GM19452 (cell line): ENCODE measurements at regions not wholly inside any gene's neighbourhood (a gene's known extent, or its start where the extent isn't known, plus 50 kb on each side); places are given as distances from the start of the nearest gene placed in this dataset.

ENCODE experiments used
- ATAC-seq: cut with Tn5 transposase; IDR thresholded peaks from one replicate; pipeline ENCODE4 v1.9.1; 2021; ENCODE audit not compliant: unreplicated experiment

DNA sequence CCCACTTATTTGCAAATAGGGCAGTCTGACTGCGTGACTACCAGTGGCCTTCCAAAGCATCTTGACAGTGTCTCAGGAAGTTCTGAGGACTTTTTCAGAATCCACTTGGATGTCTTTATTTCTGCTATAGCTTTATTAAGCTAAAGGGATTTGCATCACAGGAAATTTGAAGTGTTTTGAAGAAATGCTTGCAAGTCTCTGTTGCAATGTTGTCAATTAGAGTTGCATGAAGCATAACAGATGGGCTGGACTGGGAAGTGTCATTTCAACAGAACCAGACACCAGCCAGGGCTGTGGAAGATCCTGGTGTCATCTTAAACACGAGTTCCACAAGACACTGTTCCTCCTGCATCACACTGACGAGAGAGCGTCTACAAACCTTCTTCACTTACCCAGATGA is 224.5 kb downstream of the EN1 start:
- ATAC-seq = no peak

DNA sequence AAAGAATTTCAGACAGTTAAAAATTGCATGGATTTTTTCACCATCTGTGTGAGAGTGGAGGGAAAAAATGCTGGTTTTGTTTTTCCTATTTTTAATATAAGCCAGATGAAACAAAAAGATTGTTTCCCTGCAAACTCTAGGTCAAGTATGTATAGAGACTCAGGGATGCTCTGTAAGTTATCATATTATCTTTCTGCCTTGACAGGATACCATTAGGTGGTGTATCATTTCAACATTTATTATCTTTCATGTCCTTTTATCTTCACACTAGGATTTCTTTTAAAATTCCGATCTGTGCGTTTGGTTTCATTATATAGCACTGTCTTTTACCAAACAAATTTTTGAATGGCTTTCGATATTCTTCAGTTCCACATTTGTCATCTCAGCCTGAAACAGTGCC is 225.3 kb downstream of the EN1 start:
- ATAC-seq = no peak

DNA sequence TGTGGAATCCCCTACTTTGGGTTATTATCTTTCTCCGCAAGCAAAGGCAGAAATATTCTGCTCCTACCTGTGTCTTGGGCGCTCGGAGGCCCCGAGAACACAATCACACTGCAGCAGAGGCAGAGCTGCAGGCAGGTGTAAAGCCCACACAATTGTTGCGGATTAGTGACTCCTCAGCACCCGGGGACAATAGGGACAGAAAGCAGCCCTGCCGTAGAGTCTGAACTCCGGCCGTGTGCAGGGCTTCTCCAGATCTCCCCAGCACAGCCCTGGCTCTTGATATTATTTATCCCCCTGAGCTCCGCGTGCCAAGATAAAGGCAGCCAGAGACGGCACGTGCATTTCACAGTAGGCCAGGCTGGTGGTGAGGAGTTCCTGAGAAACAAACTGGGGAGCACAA is 229.2 kb downstream of the EN1 start:
- ATAC-seq = no peak

DNA sequence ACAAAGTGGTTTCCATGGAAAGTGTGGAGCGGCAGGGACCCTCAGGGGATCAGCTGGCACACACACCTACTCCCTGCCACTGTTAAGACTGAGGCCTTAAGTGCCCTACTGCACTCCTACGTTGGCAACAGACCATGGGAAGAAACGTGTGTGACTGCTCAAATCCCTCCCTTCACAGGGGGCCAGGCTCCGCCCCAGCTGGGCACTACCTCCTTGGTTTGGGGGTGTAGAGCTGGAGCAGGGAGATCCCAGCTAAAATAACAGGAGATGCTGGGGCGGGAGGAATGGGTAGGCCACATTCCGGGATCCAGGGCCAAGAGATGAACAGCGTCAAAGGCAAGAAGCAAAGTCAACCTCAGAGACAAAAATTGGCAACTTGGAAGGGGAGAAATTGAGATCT is 231.0 kb downstream of the EN1 start:
- no peak for ATAC-seq

DNA sequence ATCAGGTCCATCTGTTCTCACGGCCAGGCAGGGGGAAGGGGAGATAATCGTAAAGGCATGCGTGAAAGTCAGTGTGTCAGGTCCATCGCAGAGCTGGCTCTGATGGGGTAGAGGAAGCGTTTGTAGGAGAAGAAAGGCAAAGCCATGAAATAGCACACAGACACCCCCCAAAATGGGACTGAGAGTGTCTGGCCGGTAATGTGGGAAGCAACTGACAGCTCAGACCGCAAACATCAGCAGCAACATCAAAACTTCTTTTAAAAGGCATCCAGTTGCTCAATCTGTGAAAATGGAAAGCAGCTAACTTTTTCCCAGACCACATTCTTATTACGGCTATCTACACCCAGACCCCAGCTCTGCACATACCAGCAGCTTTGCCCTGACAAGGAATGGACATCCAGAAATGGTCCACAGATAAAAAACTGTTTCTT is 232.6 kb downstream of the EN1 start:
- no peak for ATAC-seq

DNA sequence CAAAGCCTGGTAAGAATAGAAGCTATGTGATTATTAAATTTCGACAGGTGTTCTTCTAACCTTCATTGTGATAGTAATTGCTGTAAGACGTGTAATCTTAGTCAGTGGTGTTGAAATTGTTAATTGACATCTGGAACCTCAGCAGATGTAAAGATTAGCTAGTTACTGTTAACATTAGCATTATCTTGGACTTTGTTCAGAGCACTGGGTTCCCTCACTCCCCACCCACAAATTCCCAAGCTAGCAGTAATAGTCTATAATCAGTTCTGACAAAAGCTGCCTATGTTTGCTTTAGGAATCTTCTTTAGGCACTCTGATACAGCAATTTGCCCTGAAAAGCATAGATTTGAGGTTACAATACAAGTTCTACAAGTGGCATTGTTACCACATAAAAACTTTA is 233.7 kb downstream of the EN1 start:
- ATAC-seq = no peak

DNA sequence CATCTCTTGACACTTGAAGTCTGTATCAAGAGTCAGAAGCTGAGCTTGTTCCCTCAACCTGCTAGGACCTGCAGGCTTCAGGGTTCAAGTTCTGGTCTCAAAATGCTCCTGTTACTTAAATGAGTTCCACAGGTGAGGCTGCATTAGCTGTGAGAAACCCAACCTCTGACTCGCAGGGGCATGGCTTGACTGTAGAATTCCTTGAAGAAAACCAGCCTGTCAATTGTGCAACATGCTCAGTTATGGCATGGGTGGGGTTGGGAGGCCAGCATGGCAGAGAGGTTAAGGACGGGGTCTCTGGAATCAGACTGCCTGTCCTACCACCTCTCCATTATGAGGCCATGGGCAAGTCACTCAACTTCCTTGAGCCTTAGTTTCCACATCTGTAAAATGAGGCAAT is 235.8 kb downstream of the EN1 start:
- no peak for ATAC-seq

DNA sequence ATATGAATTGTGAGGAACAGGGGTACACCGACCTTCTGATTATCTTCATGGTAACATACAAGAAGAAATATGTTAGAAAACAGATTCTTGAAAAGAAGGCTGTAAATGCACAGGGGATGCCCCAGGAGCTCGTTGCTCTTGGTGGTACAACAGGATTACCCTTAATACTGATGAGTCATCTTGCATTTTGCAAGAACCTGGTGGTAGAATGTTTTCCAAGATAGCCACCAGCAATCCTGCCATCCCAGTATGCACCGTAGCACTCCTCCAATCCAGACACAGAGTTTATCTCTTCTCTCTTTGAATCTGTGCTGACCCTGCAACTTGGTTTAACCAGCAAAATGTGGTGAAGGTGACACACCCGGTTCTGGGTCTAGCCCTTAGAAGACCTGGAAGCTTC is 238.3 kb downstream of the EN1 start:
- no peak for ATAC-seq

DNA sequence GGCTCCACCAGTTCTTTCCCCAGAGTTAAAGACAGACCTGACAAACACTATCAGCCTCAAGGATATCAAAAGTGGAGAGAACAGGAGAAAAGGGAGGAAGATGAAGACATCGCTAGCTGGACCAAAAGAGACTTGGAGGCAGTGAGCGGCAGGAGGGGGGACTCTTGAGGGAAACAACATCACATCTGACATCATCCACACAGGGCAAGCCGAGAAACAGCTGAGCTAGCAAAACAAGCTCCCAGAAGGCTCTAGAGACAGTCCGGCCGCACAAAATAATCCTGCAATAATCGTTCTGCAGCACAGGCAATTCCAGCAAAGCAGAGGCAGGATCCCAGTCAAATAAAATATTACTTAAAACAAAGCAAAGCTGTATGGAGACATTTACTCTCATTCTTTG is 239.8 kb downstream of the EN1 start:
- ATAC-seq = no peak

DNA sequence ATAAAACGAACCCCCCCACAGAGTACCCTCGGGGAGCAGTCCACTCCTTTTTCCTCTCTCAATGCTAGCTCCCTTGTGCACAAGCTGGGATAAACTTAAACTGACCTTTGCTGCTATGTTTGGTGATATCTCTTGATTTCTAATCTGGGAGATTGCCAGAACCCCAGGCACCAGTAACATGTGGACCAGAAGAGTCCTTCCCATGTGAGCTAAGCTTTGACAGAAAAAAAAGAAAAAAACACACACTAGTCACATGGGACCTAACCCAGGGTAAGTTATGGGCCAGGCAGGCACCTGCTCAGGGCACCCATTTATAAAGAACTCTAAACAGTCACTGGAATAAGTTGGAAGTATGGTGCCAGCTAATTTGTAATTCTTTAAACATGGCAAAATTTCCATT is 242.6 kb downstream of the EN1 start:
- ATAC-seq = no peak

DNA sequence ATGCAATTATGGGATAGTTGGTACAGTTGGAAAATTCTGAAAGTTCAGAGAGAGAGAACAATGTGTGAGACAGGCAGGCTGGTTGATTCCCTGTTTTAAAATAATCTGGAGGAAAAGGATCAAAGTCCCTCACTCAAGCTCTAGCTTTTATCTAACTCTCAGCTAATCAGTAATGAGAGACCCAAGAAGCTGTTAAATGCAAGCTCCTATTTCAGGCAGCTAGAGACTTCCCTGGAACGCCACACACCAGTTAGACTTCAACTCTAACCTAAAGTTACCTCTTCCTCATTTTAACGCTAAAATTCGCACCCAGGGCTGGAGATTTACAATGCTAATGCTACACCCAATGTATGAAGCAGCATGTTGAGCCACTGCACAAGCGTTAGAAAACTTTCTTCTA is 243.1 kb downstream of the EN1 start:
- ATAC-seq = no peak

DNA sequence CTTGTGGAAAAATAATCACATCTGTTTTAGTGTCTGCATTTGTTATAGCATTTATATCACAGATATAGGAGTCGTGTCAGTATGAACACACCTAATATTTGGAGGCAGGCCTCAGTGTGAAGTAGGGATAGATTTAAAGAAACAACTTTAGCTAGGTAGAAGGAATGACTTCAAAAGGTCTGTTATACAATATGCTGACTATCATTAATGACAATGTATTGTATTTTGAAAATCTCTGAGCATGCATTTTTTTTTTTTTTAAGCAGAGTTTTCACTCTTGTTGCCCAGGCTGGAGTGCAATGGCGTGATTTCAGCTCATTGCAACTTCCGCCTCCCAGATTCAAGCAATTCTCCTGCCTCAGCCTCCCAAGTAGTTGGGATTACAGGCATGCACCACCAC is 248.3 kb downstream of the EN1 start:
- no peak for ATAC-seq

DNA sequence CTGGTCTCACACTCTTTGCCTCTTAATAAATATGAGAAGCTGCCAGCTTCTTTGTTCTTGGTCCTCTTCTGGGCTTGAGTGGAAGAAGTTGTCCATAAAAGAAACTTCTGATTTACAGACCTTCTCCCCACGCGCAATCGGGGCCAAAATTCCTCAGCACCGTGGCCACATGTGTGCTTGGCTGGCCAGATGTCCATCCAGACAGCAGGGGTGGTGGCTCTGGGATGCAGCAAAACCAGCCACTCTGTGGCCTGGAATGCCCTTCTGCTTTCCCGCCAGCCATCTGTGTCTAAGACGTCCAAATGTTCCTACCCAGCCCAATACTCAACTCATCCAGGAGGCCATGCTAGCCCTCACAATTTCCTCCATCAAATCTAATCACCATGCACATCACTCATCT is 250.8 kb downstream of the EN1 start:
- ATAC-seq = no peak

DNA sequence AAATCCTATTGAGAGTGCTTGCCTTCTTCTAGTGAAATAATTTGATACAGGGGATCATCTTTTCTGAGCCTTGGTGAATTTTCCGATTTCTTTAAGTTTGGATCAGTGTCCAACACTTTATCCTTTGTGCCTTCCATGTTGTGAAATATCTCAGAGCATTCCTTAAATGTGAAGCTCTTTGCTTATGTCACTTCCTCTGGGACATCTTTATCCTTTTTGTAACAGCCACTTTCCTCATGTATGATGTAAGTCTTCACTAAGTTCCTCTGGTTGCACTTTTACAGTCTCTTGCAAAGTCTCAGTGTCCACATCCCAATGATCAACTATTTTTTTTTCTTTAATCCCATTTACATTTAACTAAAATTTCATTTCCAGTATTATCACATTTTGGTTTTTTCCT is 254.2 kb downstream of the EN1 start:
- ATAC-seq = no peak

DNA sequence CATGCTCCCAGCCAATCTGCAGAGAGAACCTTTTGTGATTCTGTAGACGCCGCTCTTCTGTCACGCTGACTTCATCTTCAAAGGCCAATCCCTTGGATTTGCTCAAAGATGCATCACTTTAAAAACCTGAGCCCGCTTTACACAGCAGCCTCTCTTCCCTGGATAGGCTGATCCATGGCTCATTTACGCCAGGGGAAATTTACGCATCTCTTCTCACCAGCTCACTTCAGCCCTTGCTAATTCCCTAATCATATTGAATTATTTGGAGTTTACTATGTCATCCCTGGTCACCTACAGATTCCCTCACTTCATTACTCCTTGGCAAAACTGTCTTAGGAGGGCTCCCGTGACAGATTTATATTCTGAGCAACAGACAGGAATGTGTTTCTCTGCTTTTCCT is 256.2 kb downstream of the EN1 start:
- no peak for ATAC-seq

DNA sequence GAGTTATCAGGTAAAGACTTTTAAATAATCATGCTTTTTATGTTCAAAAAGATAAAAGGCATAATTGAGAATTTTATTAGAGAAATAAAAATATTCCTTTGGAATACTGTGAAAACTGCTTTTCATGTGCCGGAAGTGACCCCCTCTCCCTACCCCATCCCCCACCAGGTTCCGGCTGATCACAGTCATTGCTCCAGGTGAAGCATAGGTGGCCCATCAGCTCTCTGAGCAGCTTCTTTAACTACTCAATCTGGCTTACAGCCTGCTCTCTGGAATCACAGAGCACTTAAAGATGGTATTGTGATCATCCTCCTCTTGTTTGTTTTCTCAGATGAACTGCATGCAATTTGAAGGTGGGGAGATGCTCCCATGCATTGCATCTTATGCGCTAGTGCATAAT is 257.7 kb downstream of the EN1 start:
- ATAC-seq = no peak

DNA sequence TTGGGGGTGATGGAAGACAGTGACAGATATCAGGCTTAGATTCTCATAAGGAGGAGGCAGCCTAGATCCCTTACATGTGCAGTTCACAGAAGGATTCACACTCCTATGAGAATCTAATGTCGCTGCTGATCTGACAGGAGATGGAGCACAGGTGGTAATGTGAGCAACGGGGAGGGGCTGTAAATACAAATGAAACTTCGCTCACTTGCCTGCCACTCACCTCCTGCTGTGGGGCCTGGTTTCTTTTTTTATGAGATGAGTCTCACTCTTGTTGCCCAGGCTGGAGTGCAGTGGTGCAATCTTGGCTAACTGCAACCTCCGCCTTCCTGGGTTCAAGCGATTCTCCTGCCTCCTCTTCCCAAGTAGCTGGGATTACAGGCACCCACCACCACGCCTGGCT is 258.6 kb downstream of the EN1 start:
- no peak for ATAC-seq

DNA sequence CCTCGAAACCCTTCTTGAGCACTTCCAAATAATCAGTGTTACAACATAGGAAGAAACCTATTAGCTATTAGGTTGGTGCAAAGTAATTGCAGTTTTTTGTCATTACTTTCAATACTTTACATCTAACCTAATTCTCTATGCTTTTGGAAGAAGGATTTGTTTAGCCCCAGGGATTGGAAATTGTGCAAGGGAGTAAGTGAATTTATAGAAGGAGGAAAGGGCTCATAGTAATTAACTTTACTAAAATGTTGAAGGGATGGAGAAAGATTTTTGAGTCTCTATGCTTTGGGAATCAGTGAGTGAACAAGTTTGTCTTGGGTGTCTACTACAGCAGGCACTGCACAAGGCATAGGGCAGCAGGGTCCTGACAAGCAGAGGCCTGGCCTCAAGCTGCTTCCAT is 261.1 kb downstream of the EN1 start:
- no peak for ATAC-seq

DNA sequence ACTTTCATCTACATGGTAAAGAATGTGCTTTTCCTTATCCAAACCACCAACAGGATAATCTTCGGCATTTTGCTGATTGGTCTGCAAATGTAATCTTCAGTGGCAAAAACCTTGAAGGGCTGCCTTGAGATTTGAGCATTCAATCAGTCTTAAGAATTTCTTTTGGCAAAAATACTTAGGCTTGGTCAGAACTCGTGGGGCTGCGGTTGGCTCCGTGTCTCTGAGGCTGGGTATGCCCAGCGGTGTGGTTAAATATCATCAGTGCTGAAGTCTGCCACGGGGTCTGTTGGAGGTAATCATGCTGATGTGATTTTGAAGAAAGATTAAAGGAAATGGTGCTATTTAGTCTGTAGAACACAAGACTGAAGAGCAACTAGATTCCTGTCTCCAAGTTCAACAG is 262.6 kb downstream of the EN1 start:
- no peak for ATAC-seq

DNA sequence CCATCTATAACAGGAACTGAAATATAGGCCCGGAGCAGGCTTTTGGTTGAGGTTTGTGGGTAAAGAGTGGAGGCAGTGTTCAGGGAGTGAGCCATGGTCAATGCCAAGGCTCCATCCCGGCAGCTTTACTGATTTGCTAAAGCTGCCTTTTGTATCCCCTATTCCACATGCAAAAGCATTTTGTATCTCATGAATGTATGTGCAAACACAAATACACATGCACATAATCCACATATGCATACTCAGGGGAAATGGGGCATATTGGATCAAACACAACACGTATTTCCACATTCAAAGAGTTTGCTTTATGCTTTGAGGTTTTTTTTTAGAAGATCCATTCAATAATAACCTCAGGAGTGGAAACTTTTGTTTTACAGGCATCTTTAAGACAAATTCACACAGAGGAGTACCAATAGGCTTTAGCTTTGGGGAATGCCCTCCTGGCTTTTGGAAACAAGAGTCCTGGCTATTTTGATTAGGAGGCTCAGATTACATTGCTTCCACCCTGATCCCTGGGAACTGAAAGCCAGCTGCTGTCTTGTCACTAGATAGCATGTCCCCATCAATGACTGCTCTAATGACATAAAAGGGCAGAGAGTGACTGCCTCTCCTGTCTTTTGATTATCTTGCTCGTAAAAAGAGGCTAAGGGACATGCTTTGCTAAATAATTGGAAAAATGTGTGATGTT is 263.2 kb downstream of the EN1 start:
- ATAC-seq = no peak

DNA sequence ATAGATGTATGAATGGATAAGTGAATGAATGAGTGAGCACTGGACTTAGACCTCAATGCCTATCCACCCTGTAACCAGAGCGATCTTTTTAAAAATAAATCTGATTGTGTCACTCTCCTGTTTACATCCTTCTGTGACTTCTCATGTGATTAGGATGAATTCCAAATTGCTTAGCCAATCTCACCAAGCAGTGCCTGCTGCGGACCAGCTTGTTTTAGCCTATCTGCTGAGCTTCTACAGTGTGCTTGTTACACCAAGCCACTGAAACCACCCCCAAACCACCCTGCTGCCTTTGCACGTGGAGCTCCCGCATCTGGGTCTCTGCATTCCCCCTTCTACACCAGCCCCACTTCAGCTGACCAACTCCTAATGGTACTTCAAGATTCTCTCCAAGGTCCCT is 265.4 kb downstream of the EN1 start:
- ATAC-seq = no peak

DNA sequence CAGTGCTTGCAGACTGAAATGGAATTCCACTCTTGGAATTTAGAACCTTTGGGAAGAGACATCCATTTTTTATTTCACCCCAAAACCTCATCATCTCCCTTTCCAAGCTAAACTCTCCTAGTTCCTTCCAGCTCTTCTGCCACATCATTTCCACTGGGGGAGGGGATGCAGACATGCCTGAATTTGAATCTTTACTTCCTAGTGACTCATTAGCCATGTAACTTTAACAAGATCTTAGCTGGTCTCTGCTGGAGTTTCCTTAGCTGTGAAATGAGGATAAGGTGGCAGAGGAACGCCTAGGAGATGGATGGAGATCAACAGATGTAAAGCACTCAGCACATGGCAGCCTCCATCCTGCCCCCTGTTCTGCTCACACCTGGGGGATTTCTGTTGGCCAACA is 266.8 kb downstream of the EN1 start:
- ATAC-seq = no peak

DNA sequence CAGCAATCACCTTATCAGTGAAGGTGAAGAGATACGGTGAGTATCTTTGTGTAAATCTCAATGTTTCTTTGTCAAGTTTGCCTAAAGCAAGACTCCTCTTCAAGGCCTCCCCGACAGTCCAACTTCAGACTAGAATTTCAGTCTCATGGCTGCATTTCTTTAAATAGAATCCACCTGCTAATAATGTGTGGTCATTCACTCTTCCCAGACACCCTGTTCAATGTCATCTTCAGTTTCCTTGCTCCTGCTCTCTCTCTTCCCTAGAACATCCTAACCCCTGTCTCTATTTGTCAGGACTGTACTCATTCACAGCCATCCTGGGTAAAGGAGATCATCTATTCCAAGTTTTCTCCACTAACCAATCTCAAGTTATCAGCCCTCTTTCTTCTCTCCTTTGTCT is 267.3 kb downstream of the EN1 start:
- no peak for ATAC-seq

DNA sequence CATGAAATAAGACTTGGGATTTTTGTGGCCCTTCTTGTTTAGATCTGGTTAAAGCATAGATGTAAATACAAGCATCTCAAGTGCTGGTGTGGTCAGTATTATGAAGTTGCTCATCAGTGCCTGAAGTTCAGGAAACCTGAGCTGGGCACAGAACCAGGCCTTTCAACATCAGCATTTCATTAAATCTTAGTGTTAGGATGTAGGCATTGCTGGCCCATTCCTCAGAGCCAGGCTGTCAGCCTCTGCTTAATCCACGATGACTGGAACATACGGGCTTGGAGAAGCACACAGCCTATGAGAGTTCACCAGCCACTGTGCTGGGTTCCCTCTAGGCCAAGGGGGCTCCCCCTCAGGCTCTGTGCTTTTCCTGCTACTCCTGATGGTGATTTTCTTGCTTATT is 270.2 kb downstream of the EN1 start:
- no peak for ATAC-seq
